Effector memory CD8-positive, alpha-beta T cell (primary cell): ENCODE measurements at regions not wholly inside any gene's neighbourhood (a gene's known extent, or its start where the extent isn't known, plus 50 kb on each side); places are given as distances from the start of the nearest gene placed in this dataset.

Experiments
- ATAC-seq: fragments of 150-1000 bp; cut with Tn5 transposase; replicated peaks from 2 replicates; pipeline ENCODE4 v1.10.0; 2021; ENCODE audit warnings: mild to moderate bottlenecking, moderate library complexity
- DNase-seq, 3 experiments: peaks; one replicate each; pipeline ENCODE4 v3.0.0; 2021
- H3K27ac Mint-ChIP-seq, 2 donors: one replicate each; pipeline ENCODE4 v1.8.0; 2022; ENCODE audit warnings: mild to moderate bottlenecking in 2 of 2, mixed read lengths in 2 of 2, moderate library complexity in 2 of 2
- H3K27me3 Mint-ChIP-seq, 2 donors: one replicate each; pipeline ENCODE4 v1.8.0; 2022; ENCODE audit warnings: mixed read lengths in 2 of 2
- H3K36me3 Mint-ChIP-seq: one replicate; pipeline ENCODE4 v1.8.0; 2022; ENCODE audit warnings: mild to moderate bottlenecking, moderate library complexity, mixed read lengths; ENCODE audit not compliant: insufficient read depth
- H3K4me1 Mint-ChIP-seq, 2 donors: one replicate each; pipeline ENCODE4 v1.8.0; 2022; ENCODE audit warnings: low read depth in 2 of 2, mixed read lengths in 2 of 2
- H3K4me3 Mint-ChIP-seq, 2 donors: one replicate each; pipeline ENCODE4 v1.8.0; 2022; ENCODE audit warnings: mild to moderate bottlenecking in 2 of 2, mixed read lengths in 2 of 2, moderate library complexity in 2 of 2
- H3K9me3 Mint-ChIP-seq, 2 donors: one replicate each; pipeline ENCODE4 v1.8.0; 2022; ENCODE audit warnings: mixed read lengths in 2 of 2

- no peaks in the 10 kb centered on the region for H3K36me3 Mint-ChIP-seq
- ATAC-seq (no peak), DNase-seq (no peak)
- H3K27ac Mint-ChIP-seq = no peak overlapping the region
- H3K4me1 Mint-ChIP-seq = no peaks in the 10 kb centered on the region
- peaks cover 10 to 12% of the 10 kb centered on the region in 2 donors for H3K27me3 Mint-ChIP-seq
- H3K9me3 Mint-ChIP-seq = no peaks in the 10 kb centered on the region
- H3K4me3 Mint-ChIP-seq = no peak overlapping the region
Observed at GRCh38 chr5:74192606-74193299, 447.8 kb downstream of the ENC1 start.

DNA sequence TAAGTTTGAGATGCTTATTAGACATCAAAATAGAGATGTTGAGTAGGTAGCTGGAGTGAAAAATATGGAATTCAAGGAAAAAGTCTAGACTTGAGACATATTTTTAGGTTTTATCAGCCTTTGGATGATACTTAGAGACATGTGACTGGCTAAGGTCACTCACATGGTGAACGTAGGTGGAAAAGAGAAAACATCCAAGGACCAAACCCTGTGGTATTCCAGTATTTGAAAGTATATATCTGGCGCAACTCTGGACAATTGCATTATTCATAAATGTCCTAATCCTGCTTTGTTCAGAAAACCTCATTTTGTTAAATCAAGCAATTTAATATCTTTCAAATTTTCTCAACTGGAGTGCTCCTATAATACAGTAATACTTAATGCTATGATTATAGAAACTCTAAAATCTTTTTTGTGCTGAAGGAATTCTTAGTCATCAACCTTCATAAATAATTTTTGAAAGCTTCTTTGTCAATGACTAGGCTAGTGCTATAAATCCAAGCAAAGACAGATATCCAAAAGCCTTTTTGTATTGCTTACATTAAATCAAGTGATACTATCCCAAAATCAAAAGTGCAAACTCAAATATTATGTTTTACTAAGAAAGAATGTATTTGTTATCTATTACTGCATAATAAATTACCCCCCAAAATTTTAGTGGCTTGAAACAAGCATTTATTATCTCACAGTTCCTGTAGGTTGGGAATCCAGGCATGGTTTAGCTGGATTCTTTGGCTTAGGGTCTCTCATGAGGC, 452.0 kb downstream of the ENC1 start:
- Mint-ChIP-seq H3K4me1 (no peaks in the 10 kb centered on the region), H3K27me3 (peaks cover 14 to 45% of the 10 kb centered on the region in 2 donors), H3K36me3 (no peaks in the 10 kb centered on the region), H3K4me3 (no peak overlapping the region), H3K27ac (no peak overlapping the region), H3K9me3 (no peaks in the 10 kb centered on the region)
- ATAC-seq (no peak), DNase-seq (no peak)

DNA sequence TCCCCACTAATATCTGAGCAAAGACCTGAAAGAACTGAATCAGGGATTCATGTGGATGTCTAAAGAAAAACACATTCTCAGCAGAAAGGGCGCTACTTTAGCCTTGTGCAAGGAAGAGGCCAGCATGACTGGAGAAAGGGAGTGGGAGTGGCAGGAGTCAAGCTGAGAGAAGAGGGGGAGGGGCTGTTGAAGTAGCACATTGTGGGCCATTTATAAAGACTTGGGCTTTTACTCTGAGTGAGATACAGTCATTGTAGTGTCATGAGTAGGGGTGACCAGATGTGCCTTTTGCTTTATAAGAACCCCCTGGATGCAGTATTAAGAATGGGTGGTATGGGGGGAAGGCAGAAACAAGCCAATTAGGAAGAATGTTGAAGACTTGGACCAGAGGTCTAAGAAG, 452.8 kb downstream of the ENC1 start:
- H3K36me3 Mint-ChIP-seq = no peaks in the 10 kb centered on the region
- H3K27ac Mint-ChIP-seq = no peak overlapping the region
- no peak for DNase-seq
- no peaks in the 10 kb centered on the region for H3K9me3 Mint-ChIP-seq
- no peak for ATAC-seq
- no peak overlapping the region for H3K4me3 Mint-ChIP-seq
- H3K27me3 Mint-ChIP-seq = peaks cover 10 to 43% of the 10 kb centered on the region in 2 donors
- H3K4me1 Mint-ChIP-seq = no peaks in the 10 kb centered on the region

DNA sequence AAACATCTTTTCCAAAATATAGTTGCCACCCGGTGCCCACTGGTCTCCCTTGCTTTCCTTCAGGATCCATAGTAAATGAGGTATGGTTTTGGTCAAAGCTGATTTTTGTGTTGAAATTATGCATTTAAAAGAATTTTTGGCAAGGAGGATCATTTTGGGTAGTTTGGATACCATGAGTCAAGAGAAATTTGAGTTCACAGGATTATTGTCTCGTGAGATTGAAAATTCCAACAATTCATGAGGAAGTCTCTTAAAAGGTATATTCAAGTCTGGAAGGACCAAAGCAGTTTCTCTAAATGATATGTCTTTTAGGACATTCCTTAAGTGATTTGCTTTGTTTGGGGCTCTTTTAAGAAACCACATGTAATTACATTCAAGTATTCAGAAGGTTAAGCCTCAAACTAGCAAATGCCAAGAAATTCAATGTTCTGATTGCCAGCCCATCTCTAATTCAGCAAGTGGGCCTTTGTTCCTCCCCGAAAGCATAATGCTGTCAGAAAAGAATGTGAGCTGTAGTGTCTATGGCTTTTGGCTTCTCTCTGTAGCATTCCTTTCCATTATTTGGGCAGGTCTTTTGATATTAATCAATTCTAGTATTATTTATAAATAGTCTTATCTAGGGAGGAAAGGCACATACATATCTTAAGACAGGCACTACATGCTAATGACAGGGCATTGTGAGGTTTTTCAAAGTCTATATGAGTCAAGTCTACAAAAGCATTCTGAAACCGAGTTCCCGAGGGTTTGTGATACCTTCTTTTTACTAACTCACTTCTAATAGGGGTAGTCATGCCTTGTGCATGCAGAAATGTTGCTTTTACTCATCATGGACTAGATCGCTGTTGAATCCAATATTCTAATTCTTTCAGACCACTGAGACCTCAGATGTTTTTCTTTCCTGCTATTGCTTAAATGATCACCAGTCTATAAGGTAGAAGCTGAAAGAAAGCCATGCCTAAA, 453.9 kb downstream of the ENC1 start:
- Mint-ChIP-seq H3K27ac (no peak overlapping the region), H3K36me3 (no peaks in the 10 kb centered on the region), H3K9me3 (no peaks in the 10 kb centered on the region), H3K27me3 (peaks cover 4 to 36% of the 10 kb centered on the region in 2 donors), H3K4me1 (no peaks in the 10 kb centered on the region), H3K4me3 (no peak overlapping the region)
- ATAC-seq (no peak), DNase-seq (no peak)

- DNase-seq (no peak), ATAC-seq (no peak)
- H3K36me3 Mint-ChIP-seq = no peaks in the 10 kb centered on the region
- H3K27ac Mint-ChIP-seq = no peak overlapping the region
- no peaks in the 10 kb centered on the region for H3K9me3 Mint-ChIP-seq
- H3K4me3 Mint-ChIP-seq = no peak overlapping the region
- peaks cover 4 to 36% of the 10 kb centered on the region in 2 donors for H3K27me3 Mint-ChIP-seq
- no peaks in the 10 kb centered on the region for H3K4me1 Mint-ChIP-seq
Observed at GRCh38 chr5:74185599-74185998, 454.9 kb downstream of the ENC1 start.

GRCh38 chr5:74184649-74185048, 455.9 kb downstream of the ENC1 start:
- Mint-ChIP-seq H3K4me1 (no peaks in the 10 kb centered on the region), H3K4me3 (no peak overlapping the region), H3K36me3 (no peaks in the 10 kb centered on the region), H3K9me3 (no peaks in the 10 kb centered on the region), H3K27ac (no peak overlapping the region), H3K27me3 (peaks cover 4 to 37% of the 10 kb centered on the region in 2 donors)
- DNase-seq = no peak
- no peak for ATAC-seq

DNA sequence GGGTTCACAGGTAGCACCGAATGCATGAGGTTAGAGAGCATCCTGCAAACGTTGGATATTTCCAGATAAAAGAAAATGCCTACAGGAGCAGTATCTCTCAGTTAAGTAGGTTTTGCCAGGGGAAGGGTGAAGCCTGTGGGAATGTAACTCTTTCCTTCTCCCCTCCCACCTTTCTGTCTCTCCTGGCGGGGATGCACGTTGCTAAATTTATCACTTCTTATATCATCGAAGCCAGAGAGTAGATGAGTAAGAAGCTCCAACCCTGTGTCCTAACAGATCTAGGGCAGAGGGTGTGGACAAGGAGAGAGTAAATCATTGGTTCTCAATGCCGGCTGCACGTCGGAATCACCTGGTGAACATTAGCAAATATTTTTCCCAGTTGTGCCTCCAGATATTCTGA, 457.5 kb downstream of the ENC1 start:
- Mint-ChIP-seq H3K9me3 (no peaks in the 10 kb centered on the region), H3K27me3 (peaks cover 4 to 52% of the 10 kb centered on the region in 2 donors), H3K36me3 (peaks cover 4% of the 10 kb centered on the region), H3K4me3 (no peak overlapping the region), H3K27ac (no peak overlapping the region), H3K4me1 (no peaks in the 10 kb centered on the region)
- ATAC-seq (no peak), DNase-seq (no peak)

GRCh38 chr5:74182603-74183002, 457.9 kb downstream of the ENC1 start:
- DNase-seq (no peak), ATAC-seq (no peak)
- Mint-ChIP-seq H3K27ac (no peak overlapping the region), H3K4me1 (no peaks in the 10 kb centered on the region), H3K36me3 (peaks cover 4% of the 10 kb centered on the region), H3K27me3 (peaks cover 4 to 51% of the 10 kb centered on the region in 2 donors), H3K9me3 (no peaks in the 10 kb centered on the region), H3K4me3 (no peak overlapping the region)

- Mint-ChIP-seq H3K36me3 (peaks cover 4% of the 10 kb centered on the region), H3K27me3 (peaks cover 13 to 47% of the 10 kb centered on the region in 2 donors), H3K9me3 (no peaks in the 10 kb centered on the region), H3K4me1 (no peaks in the 10 kb centered on the region), H3K27ac (no peak overlapping the region), H3K4me3 (no peak overlapping the region)
- DNase-seq (no peak), ATAC-seq (no peak)
Observed at GRCh38 chr5:74179701-74180100, 460.8 kb downstream of the ENC1 start.

DNA sequence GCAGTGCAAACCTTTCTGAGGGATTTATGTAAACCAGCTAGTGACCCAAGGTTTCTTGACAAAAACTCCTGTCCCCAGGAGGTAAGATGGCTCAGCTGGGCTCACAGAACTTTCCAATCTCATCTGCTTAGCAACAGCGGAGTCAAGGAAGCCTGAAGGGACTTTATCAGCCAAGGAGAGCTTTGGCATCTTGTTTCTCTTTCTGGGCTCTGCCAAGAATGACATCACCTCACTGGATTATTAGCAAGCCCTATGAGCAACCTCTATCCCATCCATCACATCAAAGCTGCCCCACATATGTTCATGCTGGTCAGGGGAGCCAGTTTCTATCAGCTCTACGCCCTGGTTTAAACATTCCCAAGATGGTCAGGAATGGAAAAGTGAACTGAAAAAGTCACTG, 461.3 kb downstream of the ENC1 start:
- no peaks in the 10 kb centered on the region for H3K9me3 Mint-ChIP-seq
- H3K27me3 Mint-ChIP-seq = peaks cover 18 to 47% of the 10 kb centered on the region in 2 donors
- no peak for ATAC-seq
- H3K27ac Mint-ChIP-seq = no peak overlapping the region
- no peak for DNase-seq
- H3K4me3 Mint-ChIP-seq = no peak overlapping the region
- no peaks in the 10 kb centered on the region for H3K4me1 Mint-ChIP-seq
- peaks cover 4% of the 10 kb centered on the region for H3K36me3 Mint-ChIP-seq

GRCh38 chr5:74177961-74178360, 462.6 kb downstream of the ENC1 start:
- ATAC-seq (no peak), DNase-seq (no peak)
- Mint-ChIP-seq H3K27me3 (peaks cover 23 to 49% of the 10 kb centered on the region in 2 donors), H3K4me1 (no peaks in the 10 kb centered on the region), H3K36me3 (peaks cover 4% of the 10 kb centered on the region), H3K27ac (no peak overlapping the region), H3K9me3 (no peaks in the 10 kb centered on the region), H3K4me3 (no peak overlapping the region)

GRCh38 chr5:74174366-74174765, 466.2 kb downstream of the ENC1 start:
- Mint-ChIP-seq H3K4me3 (no peak overlapping the region), H3K4me1 (no peaks in the 10 kb centered on the region), H3K27me3 (peaks cover 23 to 48% of the 10 kb centered on the region in 2 donors), H3K36me3 (peaks cover 2% of the 10 kb centered on the region), H3K27ac (no peak overlapping the region), H3K9me3 (no peaks in the 10 kb centered on the region)
- DNase-seq = no peak
- no peak for ATAC-seq

- Mint-ChIP-seq H3K27ac (no peak overlapping the region), H3K4me3 (no peak overlapping the region), H3K9me3 (no peaks in the 10 kb centered on the region), H3K4me1 (no peaks in the 10 kb centered on the region), H3K36me3 (no peaks in the 10 kb centered on the region), H3K27me3 (peaks cover 23 to 46% of the 10 kb centered on the region in 2 donors)
- ATAC-seq (no peak), DNase-seq (no peak)
Observed at GRCh38 chr5:74173665-74174064, 466.9 kb downstream of the ENC1 start.
